HG02973 (cell line): ENCODE measurements at regions not wholly inside any gene's neighbourhood (a gene's known extent, or its start where the extent isn't known, plus 50 kb on each side); places are given as distances from the start of the nearest gene placed in this dataset.
"Not testable (repeated sequence)": the region's sequence is repeated elsewhere in the genome, so short reads cannot be mapped to it uniquely, and the experiment has no call there.

ENCODE experiments used
- ATAC-seq: cut with Tn5 transposase; IDR thresholded peaks from one replicate; pipeline ENCODE4 v1.9.1; 2021; ENCODE audit warnings: moderate library complexity; ENCODE audit not compliant: unreplicated experiment

- no peak for ATAC-seq
These were observed 121.2 kb upstream of the FOXP2 start for GRCh38 chr7:114293289-114294012.

- no peak for ATAC-seq
These were observed 134.7 kb upstream of the FOXP2 start for GRCh38 chr7:114279901-114280300.

- ATAC-seq = no peak
These were observed 141.4 kb upstream of the FOXP2 start for GRCh38 chr7:114273218-114273617.

- ATAC-seq = no peak
These were observed 144.9 kb upstream of the FOXP2 start for GRCh38 chr7:114269714-114270113.

DNA sequence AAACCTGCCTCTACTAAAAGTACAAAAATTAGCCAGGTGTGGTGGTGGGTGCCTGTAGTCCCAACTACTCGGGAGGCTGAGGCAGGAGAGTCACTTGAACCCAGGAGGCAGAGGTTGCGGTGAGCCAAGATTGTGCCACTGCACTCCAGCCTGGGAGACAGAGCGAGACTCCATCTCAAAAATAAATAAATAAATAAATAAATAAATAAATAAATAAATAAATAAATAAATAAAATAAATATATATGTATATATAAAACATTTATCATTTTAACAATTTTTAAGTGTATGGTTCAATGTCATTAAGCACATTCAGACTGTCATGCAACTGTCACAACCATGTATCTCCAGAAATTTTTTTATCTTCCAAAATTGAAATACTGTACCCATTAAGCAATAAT, 147.1 kb upstream of the FOXP2 start:
- not testable (repeated sequence) for ATAC-seq

DNA sequence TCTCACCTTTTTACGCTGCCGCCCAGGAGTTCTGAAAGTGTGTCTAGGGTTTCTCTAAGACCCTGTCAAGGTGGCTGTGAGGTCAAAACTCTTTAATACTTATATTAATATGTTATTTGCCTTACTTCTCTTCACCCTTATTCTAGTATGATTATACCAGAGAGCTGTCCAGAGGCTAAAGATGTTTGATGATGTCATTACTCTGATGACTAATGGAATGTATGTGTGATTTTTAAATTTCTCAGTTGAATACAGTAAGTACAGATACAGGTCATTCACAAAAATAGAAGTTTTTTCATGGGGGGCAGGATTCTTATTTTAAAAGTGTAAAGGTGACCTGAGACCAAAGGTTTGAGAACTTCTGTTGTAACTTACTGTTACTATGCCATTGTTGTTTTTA, 150.6 kb upstream of the FOXP2 start:
- ATAC-seq = no peak

DNA sequence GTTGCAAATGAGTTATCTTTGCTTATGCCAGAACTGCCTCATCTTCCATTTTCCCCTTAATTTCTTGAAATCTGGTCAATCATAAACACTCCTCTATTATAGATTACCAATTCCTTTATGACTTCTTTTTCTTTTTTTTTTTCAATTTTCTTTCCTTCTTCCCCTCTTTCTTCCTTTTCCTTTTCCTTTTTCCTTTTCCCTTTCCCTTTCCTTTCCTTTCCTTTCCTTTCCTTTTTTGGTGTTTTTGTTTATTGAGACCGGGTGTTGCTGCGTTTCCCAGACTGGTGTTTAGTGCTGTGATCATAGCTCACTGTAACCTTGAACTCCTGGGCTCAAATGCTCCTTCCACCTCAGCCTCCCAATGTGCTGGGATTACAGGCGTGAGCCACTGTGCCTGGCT, 151.4 kb upstream of the FOXP2 start:
- no peak for ATAC-seq

GRCh38 chr7:114255404-114255841, 159.2 kb upstream of the FOXP2 start:
- no peak for ATAC-seq

- no peak for ATAC-seq
These were observed 171.0 kb upstream of the FOXP2 start for GRCh38 chr7:114243646-114244045.

GRCh38 chr7:114242992-114243507, 171.6 kb upstream of the FOXP2 start:
- no peak for ATAC-seq

- ATAC-seq = no peak
These were observed 185.4 kb upstream of the FOXP2 start for GRCh38 chr7:114229246-114229645.

DNA sequence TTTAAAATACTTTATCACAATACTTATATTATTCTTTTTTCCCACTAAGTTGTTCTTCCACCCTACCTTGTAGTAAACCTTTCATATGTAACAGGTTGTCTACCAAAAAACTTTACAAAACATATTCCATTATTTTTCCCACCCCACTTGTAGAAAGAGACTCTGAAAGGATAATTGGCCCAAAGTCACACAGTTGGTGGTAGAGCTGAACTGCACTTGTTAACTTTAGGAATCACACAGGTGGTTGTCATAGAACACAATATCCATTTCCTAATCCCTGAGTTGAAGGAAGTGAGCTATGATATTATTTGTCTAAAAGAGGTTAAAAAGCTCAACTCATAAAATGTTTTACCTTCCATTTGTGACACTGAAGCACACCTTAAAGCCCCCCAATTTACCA, 188.8 kb upstream of the FOXP2 start:
- ATAC-seq = no peak

GRCh38 chr7:114218283-114218682, 196.3 kb upstream of the FOXP2 start:
- ATAC-seq = no peak

DNA sequence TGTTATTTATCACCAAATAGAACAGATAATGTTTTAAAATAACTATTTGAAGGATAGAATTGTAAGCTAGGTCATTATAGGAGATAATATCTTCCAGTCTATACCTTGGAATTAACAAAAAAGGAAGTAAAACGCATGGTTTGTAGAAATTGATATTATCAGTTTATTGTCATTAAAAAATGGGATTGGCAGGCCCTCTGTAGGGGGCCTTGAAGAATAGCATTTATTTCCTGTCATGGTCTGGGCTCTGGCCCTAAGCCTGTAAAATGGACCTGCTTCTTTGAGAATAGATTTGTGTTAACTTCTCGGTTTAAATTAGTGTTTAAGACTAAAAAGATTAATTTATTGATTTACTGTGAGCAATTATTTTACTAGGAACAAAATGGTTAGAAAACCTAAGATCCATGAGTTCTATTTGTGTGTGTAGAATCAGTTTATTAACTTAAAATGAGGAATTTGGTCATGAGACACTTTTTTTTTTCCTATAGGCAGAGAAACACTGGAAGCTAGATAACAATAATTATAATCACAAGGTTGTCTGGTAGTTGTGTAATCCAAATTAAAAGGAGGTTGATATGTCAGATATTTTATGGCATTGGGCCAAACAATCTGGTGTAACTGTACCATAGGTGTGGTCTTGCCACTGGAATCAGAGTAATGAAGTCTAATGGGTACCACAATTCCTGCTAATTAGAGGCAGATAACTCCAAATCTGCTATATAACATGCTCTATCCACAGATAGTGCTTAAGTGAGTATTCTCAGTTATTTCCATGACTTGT, 197.4 kb upstream of the FOXP2 start:
- no peak for ATAC-seq

DNA sequence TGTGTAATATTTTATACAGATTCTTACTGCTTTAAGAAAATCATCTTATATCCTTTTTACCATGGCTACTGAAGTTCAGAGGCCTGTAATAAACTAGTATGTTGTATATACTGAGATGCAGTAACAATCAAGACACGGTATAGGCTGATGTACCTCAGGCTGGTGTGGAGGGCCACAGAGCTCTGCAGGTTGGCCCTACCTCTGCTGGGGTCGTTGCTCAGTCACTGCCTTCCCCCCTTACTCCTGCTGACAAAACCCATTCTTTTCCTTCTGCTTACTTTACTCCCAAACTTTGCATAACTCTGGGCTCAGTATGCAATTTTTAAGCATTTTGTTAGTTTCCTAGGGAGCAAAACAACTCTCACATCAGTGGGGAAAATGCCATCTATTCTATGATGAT, 200.1 kb upstream of the FOXP2 start:
- no peak for ATAC-seq

GRCh38 chr7:114212721-114213429, 201.7 kb upstream of the FOXP2 start:
- no peak for ATAC-seq

- ATAC-seq = no peak
These were observed 204.6 kb upstream of the FOXP2 start for GRCh38 chr7:114209968-114210367.

GRCh38 chr7:114206688-114207087, 207.9 kb upstream of the FOXP2 start:
- no peak for ATAC-seq

DNA sequence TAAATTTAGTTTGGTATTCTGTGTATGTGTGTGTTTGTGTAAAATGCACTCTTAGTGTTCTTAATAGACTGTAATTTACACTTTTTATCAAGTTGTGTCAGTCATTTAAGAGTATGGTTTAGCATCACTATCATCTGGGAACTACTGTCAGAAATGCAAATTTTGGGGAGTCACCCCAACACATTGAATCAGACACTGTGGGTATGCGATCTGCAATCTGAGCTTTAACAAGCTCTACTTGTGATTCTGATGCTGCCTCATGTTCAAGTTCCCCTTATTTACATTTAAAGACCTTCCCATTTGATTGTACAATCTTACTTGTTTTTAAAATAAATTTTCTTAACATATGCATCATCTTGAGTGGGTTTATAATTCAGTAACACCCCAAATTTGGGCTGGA, 218.1 kb upstream of the FOXP2 start:
- ATAC-seq = no peak

- ATAC-seq = no peak
These were observed 224.2 kb upstream of the FOXP2 start for GRCh38 chr7:114190387-114190786.

GRCh38 chr7:114183311-114184088, 231.1 kb upstream of the FOXP2 start:
- no peak for ATAC-seq
